ENCODE measurements at regions not wholly inside any gene's neighbourhood (a gene's known extent, or its start where the extent isn't known, plus 50 kb on each side); places are given as distances from the start of the nearest gene placed in this dataset.

GRCh38 chr11:28464252-28464867 is 356.2 kb downstream of the METTL15 start:
- TF ChIP-seq EZH2phosphoT487 (IDR thresholded peaks at IDR 0.05; ENCODE audit: insufficient read depth, low read depth) (no peak), EZH2 (IDR thresholded peaks at IDR 0.05; ENCODE audit: insufficient read depth, poor library complexity, severe bottlenecking) (no peak)
